Neural cell (in vitro differentiated cells): ENCODE measurements at regions not wholly inside any gene's neighbourhood (a gene's known extent, or its start where the extent isn't known, plus 50 kb on each side); places are given as distances from the start of the nearest gene placed in this dataset.
"Not testable (repeated sequence)": the region's sequence is repeated elsewhere in the genome, so short reads cannot be mapped to it uniquely, and the experiment has no call there.

ENCODE experiments used
- H2AFZ ChIP-seq: fragments of 200-600, 300-800 bp; sonication (generic), shearing (Covaris generic); 2 replicates; pipeline ENCODE4 v1.6.0; 2014; ENCODE audit warnings: low read depth, mild to moderate bottlenecking, antibody characterized with exemption, low read length, moderate library complexity
- H3F3A ChIP-seq: fragments of 200-600 bp; shearing (Covaris generic); 2 replicates; pipeline ENCODE4 v1.6.1; 2016; ENCODE audit warnings: mild to moderate bottlenecking, moderate library complexity, mixed read lengths, antibody characterized with exemption, low read length; ENCODE audit not compliant: insufficient read depth, poor library complexity, severe bottlenecking
- H3K27ac ChIP-seq: fragments of 200-600, 300-800 bp; sonication (generic), shearing (Covaris generic); 2 replicates; pipeline ENCODE4 v1.5.1; 2014; ENCODE audit warnings: mild to moderate bottlenecking, low read length, moderate library complexity
- H3K27me3 ChIP-seq: fragments of 300-800, 200-600 bp; sonication (generic), shearing (Covaris generic); 2 replicates; pipeline ENCODE4 v1.6.0; 2014; ENCODE audit warnings: mild to moderate bottlenecking, low read depth, low read length, moderate library complexity; ENCODE audit not compliant: insufficient read depth
- H3K36me3 ChIP-seq: fragments of 300-800, 200-600 bp; sonication (generic), shearing (Covaris generic); 2 replicates; pipeline ENCODE4 v1.5.1; 2014; ENCODE audit warnings: mild to moderate bottlenecking, antibody characterized with exemption, low read length, moderate library complexity; ENCODE audit not compliant: insufficient read depth
- H3K4me2 ChIP-seq: fragments of 300-800, 200-600 bp; sonication (generic), shearing (Covaris generic); 2 replicates; pipeline ENCODE4 v1.6.0; 2014; ENCODE audit warnings: mild to moderate bottlenecking, low read length
- H3K4me3 ChIP-seq: fragments of 300-800, 200-600 bp; sonication (generic), shearing (Covaris generic); 2 replicates; pipeline ENCODE4 v1.5.1; 2014; ENCODE audit warnings: mild to moderate bottlenecking, low read length, moderate library complexity
- H3K79me2 ChIP-seq: fragments of 200-600 bp; shearing (Covaris generic); replicated peaks from 2 replicates; pipeline ENCODE4 v1.6.0; 2014; ENCODE audit warnings: mild to moderate bottlenecking, low read length, moderate library complexity; ENCODE audit not compliant: insufficient read depth
- H3K9ac ChIP-seq: fragments of 300-800, 200-600 bp; sonication (generic), shearing (Covaris generic); 2 replicates; pipeline ENCODE4 v1.6.1; 2016; ENCODE audit warnings: mild to moderate bottlenecking, low read length, mixed read lengths
- H3K9me2 ChIP-seq: fragments of 200-600 bp; shearing (Covaris generic); 2 replicates; pipeline ENCODE4 v1.6.1; 2016; ENCODE audit warnings: mild to moderate bottlenecking, low read length, mixed read lengths; ENCODE audit not compliant: insufficient read depth
- H3K9me3 ChIP-seq: fragments of 200-600, 300-800 bp; sonication (generic), shearing (Covaris generic); 2 replicates; pipeline ENCODE4 v1.6.1; 2016; ENCODE audit warnings: mild to moderate bottlenecking, mixed run types, low read length, moderate library complexity, mixed read lengths
- H4K20me1 ChIP-seq: fragments of 200-600 bp; shearing (Covaris generic); 2 replicates; pipeline ENCODE4 v1.6.1; 2016; ENCODE audit warnings: mild to moderate bottlenecking, mixed run types; ENCODE audit not compliant: insufficient read depth
- EP300 ChIP-seq: fragments of 450-650 bp; conservative IDR thresholded peaks from 2 replicates; pipeline ENCODE4 v1.6.1; 2014; ENCODE audit warnings: antibody characterized with exemption, mild to moderate bottlenecking, moderate library complexity; ENCODE audit not compliant: poor library complexity, severe bottlenecking
- EZH2 ChIP-seq: fragments of 200-600, 300-800 bp; shearing (Covaris generic), sonication (generic); IDR thresholded peaks from 2 replicates; pipeline ENCODE4 v1.6.1; 2014; ENCODE audit warnings: antibody characterized with exemption, low read length, borderline replicate concordance, mild to moderate bottlenecking; ENCODE audit not compliant: insufficient read depth, poor library complexity, severe bottlenecking
- MXI1 ChIP-seq: fragments of 450-650 bp; conservative IDR thresholded peaks from 2 replicates; pipeline ENCODE4 v1.6.1; 2014; ENCODE audit warnings: antibody characterized with exemption, mild to moderate bottlenecking; ENCODE audit not compliant: poor library complexity, severe bottlenecking
- POLR2AphosphoS5 ChIP-seq: IDR thresholded peaks from 2 replicates; pipeline ENCODE4 v1.6.1; 2012
- RAD21 ChIP-seq: fragments of 450-650 bp; conservative IDR thresholded peaks from 2 replicates; pipeline ENCODE4 v1.6.1; 2014; ENCODE audit warnings: antibody characterized with exemption, mild to moderate bottlenecking, moderate library complexity
- SMC3 ChIP-seq: fragments of 450-650 bp; conservative IDR thresholded peaks from 2 replicates; pipeline ENCODE4 v1.6.1; 2014; ENCODE audit warnings: antibody characterized with exemption, mild to moderate bottlenecking, moderate library complexity; ENCODE audit not compliant: poor library complexity
- TAF1 ChIP-seq: IDR thresholded peaks from 2 replicates; pipeline ENCODE4 v1.6.1; 2012; ENCODE audit warnings: low read depth
- TF ChIP-seq, protein P1 (sequence below): IDR thresholded peaks from 2 replicates; pipeline ENCODE4 v1.6.1; 2012; ENCODE audit warnings: borderline replicate concordance
- TF ChIP-seq, protein P2 (sequence below): fragments of 450-650 bp; IDR thresholded peaks from 2 replicates; pipeline ENCODE4 v1.5.1; 2014; ENCODE audit warnings: antibody characterized with exemption, mild to moderate bottlenecking, moderate library complexity; ENCODE audit not compliant: poor library complexity, severe bottlenecking

DNA sequence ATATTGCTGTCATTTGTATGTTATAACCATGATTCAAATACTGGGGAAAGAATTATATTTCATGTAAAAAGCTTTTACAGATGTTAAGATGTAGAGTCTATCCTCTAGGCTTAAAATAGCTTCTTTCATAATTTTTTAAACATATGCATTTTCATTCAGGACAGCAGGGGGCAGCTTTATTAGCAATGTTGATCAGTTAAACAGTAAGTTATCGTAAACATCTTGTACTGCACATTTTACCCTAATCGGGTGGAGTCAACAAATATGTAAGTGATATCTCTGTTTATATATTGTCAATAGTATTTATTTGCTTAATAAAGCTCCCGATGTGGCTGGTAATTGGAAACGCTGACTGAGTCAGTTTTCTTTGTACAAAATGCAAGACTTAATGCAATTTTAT is 142.5 kb upstream of the MED14 start:
- Histone ChIP-seq H3K9ac (no peak overlapping the region), H3K4me2 (no peak overlapping the region), H3K27ac (no peak overlapping the region), H3K27me3 (no peaks in the 10 kb centered on the region), H2AFZ (no peak overlapping the region), H3K9me3 (no peaks in the 10 kb centered on the region), H4K20me1 (no peaks in the 10 kb centered on the region), H3K9me2 (no peaks in the 10 kb centered on the region), H3K79me2 (no peaks in the 10 kb centered on the region), H3K36me3 (no peaks in the 10 kb centered on the region), H3K4me3 (no peak overlapping the region), H3F3A (no peaks in the 10 kb centered on the region)
- no peak for TF ChIP-seq RAD21

DNA sequence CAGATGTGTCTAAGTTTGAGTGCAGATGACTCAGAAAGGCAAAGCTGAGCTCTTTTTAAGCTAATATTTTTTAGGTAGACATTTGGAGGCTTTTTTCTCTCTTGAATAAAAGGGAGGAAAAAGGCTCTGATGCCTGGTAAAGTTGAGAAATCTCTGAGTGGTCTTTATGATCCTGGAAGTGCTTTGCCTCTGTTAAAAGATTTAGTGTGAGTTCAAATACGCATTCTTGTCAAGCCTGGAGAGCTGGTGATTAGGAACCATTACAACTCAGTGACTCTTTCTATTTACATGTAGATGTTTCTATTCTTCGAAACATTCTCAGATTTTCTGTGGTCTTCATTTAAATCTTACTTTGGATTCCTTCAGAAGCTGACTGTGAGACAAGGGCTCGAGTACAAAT is 143.4 kb upstream of the MED14 start:
- H4K20me1 ChIP-seq = no peaks in the 10 kb centered on the region
- no peak overlapping the region for H3K4me3 ChIP-seq
- no peaks in the 10 kb centered on the region for H3K27me3 ChIP-seq
- TF ChIP-seq, protein P1, sequence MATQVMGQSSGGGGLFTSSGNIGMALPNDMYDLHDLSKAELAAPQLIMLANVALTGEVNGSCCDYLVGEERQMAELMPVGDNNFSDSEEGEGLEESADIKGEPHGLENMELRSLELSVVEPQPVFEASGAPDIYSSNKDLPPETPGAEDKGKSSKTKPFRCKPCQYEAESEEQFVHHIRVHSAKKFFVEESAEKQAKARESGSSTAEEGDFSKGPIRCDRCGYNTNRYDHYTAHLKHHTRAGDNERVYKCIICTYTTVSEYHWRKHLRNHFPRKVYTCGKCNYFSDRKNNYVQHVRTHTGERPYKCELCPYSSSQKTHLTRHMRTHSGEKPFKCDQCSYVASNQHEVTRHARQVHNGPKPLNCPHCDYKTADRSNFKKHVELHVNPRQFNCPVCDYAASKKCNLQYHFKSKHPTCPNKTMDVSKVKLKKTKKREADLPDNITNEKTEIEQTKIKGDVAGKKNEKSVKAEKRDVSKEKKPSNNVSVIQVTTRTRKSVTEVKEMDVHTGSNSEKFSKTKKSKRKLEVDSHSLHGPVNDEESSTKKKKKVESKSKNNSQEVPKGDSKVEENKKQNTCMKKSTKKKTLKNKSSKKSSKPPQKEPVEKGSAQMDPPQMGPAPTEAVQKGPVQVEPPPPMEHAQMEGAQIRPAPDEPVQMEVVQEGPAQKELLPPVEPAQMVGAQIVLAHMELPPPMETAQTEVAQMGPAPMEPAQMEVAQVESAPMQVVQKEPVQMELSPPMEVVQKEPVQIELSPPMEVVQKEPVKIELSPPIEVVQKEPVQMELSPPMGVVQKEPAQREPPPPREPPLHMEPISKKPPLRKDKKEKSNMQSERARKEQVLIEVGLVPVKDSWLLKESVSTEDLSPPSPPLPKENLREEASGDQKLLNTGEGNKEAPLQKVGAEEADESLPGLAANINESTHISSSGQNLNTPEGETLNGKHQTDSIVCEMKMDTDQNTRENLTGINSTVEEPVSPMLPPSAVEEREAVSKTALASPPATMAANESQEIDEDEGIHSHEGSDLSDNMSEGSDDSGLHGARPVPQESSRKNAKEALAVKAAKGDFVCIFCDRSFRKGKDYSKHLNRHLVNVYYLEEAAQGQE = no peak
- TF ChIP-seq RAD21 (no peak), POLR2AphosphoS5 (no peak), EZH2 (no peak), EP300 (no peak), MXI1 (no peak), TAF1 (no peak), SMC3 (no peak)
- TF ChIP-seq, protein P2, sequence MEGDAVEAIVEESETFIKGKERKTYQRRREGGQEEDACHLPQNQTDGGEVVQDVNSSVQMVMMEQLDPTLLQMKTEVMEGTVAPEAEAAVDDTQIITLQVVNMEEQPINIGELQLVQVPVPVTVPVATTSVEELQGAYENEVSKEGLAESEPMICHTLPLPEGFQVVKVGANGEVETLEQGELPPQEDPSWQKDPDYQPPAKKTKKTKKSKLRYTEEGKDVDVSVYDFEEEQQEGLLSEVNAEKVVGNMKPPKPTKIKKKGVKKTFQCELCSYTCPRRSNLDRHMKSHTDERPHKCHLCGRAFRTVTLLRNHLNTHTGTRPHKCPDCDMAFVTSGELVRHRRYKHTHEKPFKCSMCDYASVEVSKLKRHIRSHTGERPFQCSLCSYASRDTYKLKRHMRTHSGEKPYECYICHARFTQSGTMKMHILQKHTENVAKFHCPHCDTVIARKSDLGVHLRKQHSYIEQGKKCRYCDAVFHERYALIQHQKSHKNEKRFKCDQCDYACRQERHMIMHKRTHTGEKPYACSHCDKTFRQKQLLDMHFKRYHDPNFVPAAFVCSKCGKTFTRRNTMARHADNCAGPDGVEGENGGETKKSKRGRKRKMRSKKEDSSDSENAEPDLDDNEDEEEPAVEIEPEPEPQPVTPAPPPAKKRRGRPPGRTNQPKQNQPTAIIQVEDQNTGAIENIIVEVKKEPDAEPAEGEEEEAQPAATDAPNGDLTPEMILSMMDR = no peak
- H3K9me3 ChIP-seq = no peaks in the 10 kb centered on the region
- no peak overlapping the region for H3K27ac ChIP-seq
- no peaks in the 10 kb centered on the region for H3F3A ChIP-seq
- no peak overlapping the region for H3K4me2 ChIP-seq
- no peak overlapping the region for H3K9ac ChIP-seq
- no peaks in the 10 kb centered on the region for H3K9me2 ChIP-seq
- H3K36me3 ChIP-seq = no peaks in the 10 kb centered on the region
- no peaks in the 10 kb centered on the region for H3K79me2 ChIP-seq
- H2AFZ ChIP-seq = no peak overlapping the region

DNA sequence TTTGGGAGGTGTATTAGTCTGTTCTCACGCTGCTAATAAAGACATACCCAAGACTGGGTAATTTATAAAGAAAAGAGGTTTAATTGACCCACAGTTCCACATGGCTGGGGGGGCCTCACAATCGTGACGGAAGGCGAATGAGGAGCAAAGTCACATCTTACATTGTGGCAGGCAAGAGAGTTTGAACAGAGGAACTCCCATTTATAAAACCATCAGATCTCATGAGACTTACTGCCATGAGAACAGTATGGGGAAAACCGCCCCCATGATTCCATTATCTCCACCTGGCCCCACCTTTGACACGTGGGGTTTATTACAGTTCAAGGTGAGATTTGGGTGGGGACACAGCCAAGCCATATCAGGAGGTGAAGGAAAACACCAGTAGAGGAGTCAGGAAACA is 143.8 kb upstream of the MED14 start:
- not testable (repeated sequence) for H3K36me3 ChIP-seq, H3K9me2 ChIP-seq, H4K20me1 ChIP-seq, H3K27me3 ChIP-seq, H3K27ac ChIP-seq, H3K9me3 ChIP-seq, H3F3A ChIP-seq, H3K9ac ChIP-seq, H2AFZ ChIP-seq, H3K4me2 ChIP-seq, H3K79me2 ChIP-seq, H3K4me3 ChIP-seq
